ENCODE measurements at regions not wholly inside any gene's neighbourhood (a gene's known extent, or its start where the extent isn't known, plus 50 kb on each side); places are given as distances from the start of the nearest gene placed in this dataset.

DNA sequence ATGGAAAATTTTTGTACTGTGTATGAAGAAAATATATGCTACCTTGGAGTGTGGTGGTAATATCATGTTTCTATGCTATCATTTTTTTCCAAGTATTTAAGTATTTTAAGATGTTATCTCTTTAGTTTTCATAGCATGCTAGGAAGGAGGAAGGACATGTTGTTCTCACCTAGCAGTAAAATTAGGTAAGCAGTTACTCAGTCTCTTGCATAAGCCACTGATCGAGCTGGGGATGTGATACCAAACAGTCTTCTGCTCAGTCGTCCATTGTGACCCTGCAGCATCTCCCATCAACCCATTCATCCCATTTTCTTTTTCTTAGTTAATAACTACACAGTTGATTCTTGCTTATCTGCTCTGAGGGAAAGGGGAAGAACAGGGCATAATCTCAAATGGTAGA, 130.6 kb downstream of the KLF5 start:
- TF ChIP-seq POLR2AphosphoS5 (IDR thresholded peaks at IDR 0.05; ENCODE audit: low read depth, low read length), result no peak
- no peak for TF ChIP-seq CTCF (IDR thresholded peaks at IDR 0.05)
- TF ChIP-seq SIN3A (IDR thresholded peaks at IDR 0.05; ENCODE audit: borderline replicate concordance, insufficient read depth, low read depth, low read length), result no peak
- TF ChIP-seq, protein P1, sequence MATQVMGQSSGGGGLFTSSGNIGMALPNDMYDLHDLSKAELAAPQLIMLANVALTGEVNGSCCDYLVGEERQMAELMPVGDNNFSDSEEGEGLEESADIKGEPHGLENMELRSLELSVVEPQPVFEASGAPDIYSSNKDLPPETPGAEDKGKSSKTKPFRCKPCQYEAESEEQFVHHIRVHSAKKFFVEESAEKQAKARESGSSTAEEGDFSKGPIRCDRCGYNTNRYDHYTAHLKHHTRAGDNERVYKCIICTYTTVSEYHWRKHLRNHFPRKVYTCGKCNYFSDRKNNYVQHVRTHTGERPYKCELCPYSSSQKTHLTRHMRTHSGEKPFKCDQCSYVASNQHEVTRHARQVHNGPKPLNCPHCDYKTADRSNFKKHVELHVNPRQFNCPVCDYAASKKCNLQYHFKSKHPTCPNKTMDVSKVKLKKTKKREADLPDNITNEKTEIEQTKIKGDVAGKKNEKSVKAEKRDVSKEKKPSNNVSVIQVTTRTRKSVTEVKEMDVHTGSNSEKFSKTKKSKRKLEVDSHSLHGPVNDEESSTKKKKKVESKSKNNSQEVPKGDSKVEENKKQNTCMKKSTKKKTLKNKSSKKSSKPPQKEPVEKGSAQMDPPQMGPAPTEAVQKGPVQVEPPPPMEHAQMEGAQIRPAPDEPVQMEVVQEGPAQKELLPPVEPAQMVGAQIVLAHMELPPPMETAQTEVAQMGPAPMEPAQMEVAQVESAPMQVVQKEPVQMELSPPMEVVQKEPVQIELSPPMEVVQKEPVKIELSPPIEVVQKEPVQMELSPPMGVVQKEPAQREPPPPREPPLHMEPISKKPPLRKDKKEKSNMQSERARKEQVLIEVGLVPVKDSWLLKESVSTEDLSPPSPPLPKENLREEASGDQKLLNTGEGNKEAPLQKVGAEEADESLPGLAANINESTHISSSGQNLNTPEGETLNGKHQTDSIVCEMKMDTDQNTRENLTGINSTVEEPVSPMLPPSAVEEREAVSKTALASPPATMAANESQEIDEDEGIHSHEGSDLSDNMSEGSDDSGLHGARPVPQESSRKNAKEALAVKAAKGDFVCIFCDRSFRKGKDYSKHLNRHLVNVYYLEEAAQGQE (IDR thresholded peaks at IDR 0.05; ENCODE audit: insufficient read depth in 1 of 2, low read depth in 2 of 2, low read length in 1 of 2), result no peak
- no peak for TF ChIP-seq TCF7L2 (IDR thresholded peaks at IDR 0.05; ENCODE audit: low read depth, low read length)
